CD4-positive, alpha-beta memory T cell (primary cell): ENCODE measurements at regions not wholly inside any gene's neighbourhood (a gene's known extent, or its start where the extent isn't known, plus 50 kb on each side); places are given as distances from the start of the nearest gene placed in this dataset.

Source experiments
- CTCF ChIA-PET: fragments of 350-600 bp; sonication (Branson Sonifier 250); formaldehyde crosslinking; loops from one replicate; lab custom pipeline; 2021; ENCODE audit warnings: inconsistent platforms; ENCODE audit not compliant: partially characterized antibody; lab: Charles Lee
- POLR2A ChIA-PET: fragments of 350-600 bp; sonication (Branson Sonifier 250); formaldehyde crosslinking; loops from one replicate; lab custom pipeline; 2021; ENCODE audit not compliant: partially characterized antibody; lab: Charles Lee
- DNase-seq, 5 donors: peaks; one replicate each; pipeline versions ENCODE4 v3.0.0 to v3.0.0-alpha.2; 2020 to 2022; ENCODE audit warnings: mixed read lengths in 1 of 5
- H3K27ac ChIP-seq: one replicate; pipeline ENCODE4 v1.7.0; 2013; ENCODE audit warnings: low read depth, low read length
- H3K27me3 ChIP-seq: 2 replicates; pipeline ENCODE4 v1.7.0; 2013; ENCODE audit warnings: mild to moderate bottlenecking, low read length, moderate library complexity; ENCODE audit not compliant: insufficient read depth
- H3K36me3 ChIP-seq: 2 replicates; pipeline ENCODE4 v1.7.0; 2013; ENCODE audit warnings: mild to moderate bottlenecking, low read length, moderate library complexity; ENCODE audit not compliant: insufficient read depth
- H3K4me1 ChIP-seq: 2 replicates; pipeline ENCODE4 v1.7.0; 2013; ENCODE audit warnings: mild to moderate bottlenecking, low read length, moderate library complexity; ENCODE audit not compliant: insufficient read depth
- H3K4me3 ChIP-seq, 2 donors: one replicate each; pipeline ENCODE4 v1.7.0; 2013; ENCODE audit warnings: low read length in 2 of 2, mild to moderate bottlenecking in 1 of 2
- H3K9me3 ChIP-seq, 2 donors: one replicate each; pipeline ENCODE4 v1.7.0; 2013; ENCODE audit warnings: low read length in 2 of 2, control low read depth in 1 of 2; ENCODE audit not compliant: control insufficient read depth in 1 of 2
- H3K27ac Mint-ChIP-seq, 7 donors: one replicate each; pipeline ENCODE4 v1.8.0; 2020 to 2021; ENCODE audit warnings: mixed read lengths in 7 of 7, mild to moderate bottlenecking in 6 of 7, inconsistent platforms in 3 of 7, moderate library complexity in 3 of 7
- H3K27me3 Mint-ChIP-seq, 2 donors: one replicate each; pipeline ENCODE4 v1.8.0; 2020 to 2021; ENCODE audit warnings: mixed read lengths in 2 of 2
- H3K36me3 Mint-ChIP-seq, 2 donors: one replicate each; pipeline ENCODE4 v1.8.0; 2020 to 2021; ENCODE audit warnings: mixed read lengths in 2 of 2, inconsistent platforms in 1 of 2, mild to moderate bottlenecking in 1 of 2
- H3K4me1 Mint-ChIP-seq, 4 donors: one replicate each; pipeline ENCODE4 v1.8.0; 2020 to 2021; ENCODE audit warnings: mixed read lengths in 4 of 4, mild to moderate bottlenecking in 1 of 4
- H3K4me3 Mint-ChIP-seq, 8 donors: one replicate each; pipeline ENCODE4 v1.8.0; 2020 to 2021; ENCODE audit warnings: mixed read lengths in 8 of 8, mild to moderate bottlenecking in 7 of 8, moderate library complexity in 6 of 8, inconsistent platforms in 3 of 8
- H3K9me3 Mint-ChIP-seq, 8 donors: one replicate each; pipeline ENCODE4 v1.8.0; 2020 to 2021; ENCODE audit warnings: mixed read lengths in 8 of 8, mild to moderate bottlenecking in 5 of 8, inconsistent platforms in 3 of 8, moderate library complexity in 1 of 8
- intact Hi-C: fragments of 100-400 bp; cut with micrococcal nuclease; formaldehyde crosslinking; loops from one replicate; pipeline ENCODE4 v1.15.1; 2023

DNA sequence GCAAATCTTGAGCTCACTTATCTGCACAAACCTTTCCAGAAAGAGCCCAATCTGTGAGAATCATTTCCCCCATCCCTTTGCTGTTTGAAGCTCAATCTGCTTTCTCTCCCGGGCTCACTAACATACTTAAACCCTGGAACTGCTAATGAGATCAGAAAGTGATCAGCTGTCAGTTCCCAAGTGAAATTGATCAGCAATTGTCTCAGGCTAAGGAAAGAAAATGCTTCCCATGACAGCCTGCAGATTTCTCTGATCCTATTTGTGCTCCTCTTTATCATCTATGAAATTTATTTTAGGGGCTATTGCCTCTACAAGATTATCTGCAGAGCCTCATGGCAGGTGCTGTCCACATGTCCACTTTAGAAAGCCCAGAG lies 239.0 kb upstream of the CXCR4 start:
- ChIA-PET CTCF (interaction anchor here (0.7 to 1.0 kb wide), 2 partner anchors 27 to 443 kb away, joined by 3 read pairs; no protein-coding TSS in a partner anchor), POLR2A (interaction anchor here (0.8 kb wide), 2 partner anchors 30 to 221 kb away, joined by 3 read pairs; no protein-coding TSS in a partner anchor)
- H3K4me3 ChIP-seq: no peak overlapping the region
- intact Hi-C loops: no loop called here
- DNase-seq: no peak
- Mint-ChIP-seq H3K27me3 (no peaks in the 10 kb centered on the region), H3K9me3 (no peaks in the 10 kb centered on the region), H3K27ac (peak overlapping the region in 2 of 7 donors; percentile 6 to 25), H3K36me3 (no peaks in the 10 kb centered on the region), H3K4me1 (peaks cover 0 to 4% (median 0%) of the 10 kb centered on the region in 4 donors), H3K4me3 (no peak overlapping the region)
- H3K9me3 ChIP-seq: no peaks in the 10 kb centered on the region
- no peaks in the 10 kb centered on the region for H3K4me1 ChIP-seq
- no peaks in the 10 kb centered on the region for H3K27me3 ChIP-seq
- no peaks in the 10 kb centered on the region for H3K36me3 ChIP-seq
- H3K27ac ChIP-seq: no peak overlapping the region

DNA sequence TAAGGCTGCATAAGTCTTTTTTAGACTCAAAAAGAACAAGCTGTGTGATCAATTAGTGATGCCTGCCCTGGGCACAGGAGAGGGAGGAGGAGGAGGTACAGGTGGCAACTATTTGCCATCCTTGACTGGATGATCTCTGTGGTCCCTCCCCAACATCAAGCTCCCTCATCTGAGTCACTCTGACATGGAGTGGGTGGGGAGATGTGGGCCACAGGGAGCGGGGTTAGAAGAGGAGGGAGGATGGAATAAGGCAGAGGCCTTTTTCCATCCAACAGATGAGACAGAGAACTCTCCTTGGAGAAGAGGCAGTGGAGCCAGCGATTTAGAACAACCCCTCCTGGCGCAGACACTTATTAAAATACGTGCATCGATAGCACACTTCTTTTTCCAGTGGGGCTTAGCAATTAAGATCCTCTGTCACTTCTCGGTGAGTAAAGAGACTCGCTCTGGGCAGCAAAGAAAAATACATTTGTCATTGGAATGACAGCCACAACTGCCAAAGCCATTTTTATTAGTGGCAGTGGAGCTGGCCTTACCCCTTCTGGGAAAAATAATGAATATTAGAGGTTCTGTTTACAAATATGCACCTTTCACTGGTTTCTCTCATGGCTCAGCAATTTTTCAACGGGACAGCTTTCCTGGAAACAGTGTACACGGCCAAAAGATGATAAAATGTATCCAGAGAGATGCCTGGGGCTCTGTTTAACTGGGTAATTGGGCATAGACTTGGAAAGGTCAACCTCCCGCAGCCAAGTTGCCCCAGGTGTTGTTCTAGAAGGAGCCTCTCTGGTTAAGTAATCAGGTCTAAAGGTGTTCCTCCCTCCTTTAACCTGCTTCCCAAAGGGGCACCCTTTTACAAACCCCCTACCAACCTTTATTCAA lies 238.4 kb upstream of the CXCR4 start:
- Histone ChIP-seq H3K4me3 (no peak overlapping the region), H3K4me1 (no peaks in the 10 kb centered on the region), H3K36me3 (no peaks in the 10 kb centered on the region), H3K27me3 (no peaks in the 10 kb centered on the region), H3K9me3 (no peaks in the 10 kb centered on the region), H3K27ac (no peak overlapping the region)
- no peaks in the 10 kb centered on the region for H3K9me3 Mint-ChIP-seq
- H3K4me1 Mint-ChIP-seq: peaks cover 0 to 4% (median 0%) of the 10 kb centered on the region in 4 donors
- no peaks in the 10 kb centered on the region for H3K27me3 Mint-ChIP-seq
- no peak overlapping the region for H3K4me3 Mint-ChIP-seq
- intact Hi-C loops: no loop called here
- peak overlapping the region in 5 of 7 donors; percentile 6 to 50 (median 18) for H3K27ac Mint-ChIP-seq
- DNase-seq: no peak
- no peaks in the 10 kb centered on the region for H3K36me3 Mint-ChIP-seq
- CTCF ChIA-PET: interaction anchor here (0.7 to 1.0 kb wide), 2 partner anchors 28 to 442 kb away, joined by 3 read pairs; no protein-coding TSS in a partner anchor
- POLR2A ChIA-PET: interaction anchor here (0.6 to 0.8 kb wide), 2 partner anchors 29 to 153 kb away, joined by 3 read pairs; no protein-coding TSS in a partner anchor

DNA sequence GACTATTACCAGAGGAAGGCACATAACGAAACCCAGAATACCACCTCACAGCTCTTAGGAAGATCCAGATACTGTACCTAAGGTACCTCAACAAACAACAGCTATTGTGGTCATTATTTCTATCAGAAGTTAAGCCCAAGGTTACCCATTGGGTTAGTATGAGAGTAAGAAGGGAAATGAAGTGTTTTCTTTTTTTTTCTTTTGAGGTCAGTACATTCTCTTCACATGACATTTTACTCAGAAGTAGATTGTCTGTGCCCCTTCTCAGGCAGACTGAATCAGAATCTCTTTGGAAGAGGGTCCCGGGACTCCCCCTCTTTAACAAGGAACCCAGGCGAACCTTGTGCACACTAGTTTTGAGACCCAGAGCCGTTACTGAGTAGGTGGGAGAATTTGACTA lies 233.7 kb upstream of the CXCR4 start:
- no peaks in the 10 kb centered on the region for H3K4me1 Mint-ChIP-seq
- DNase-seq: no peak
- ChIA-PET CTCF (no interaction called here), POLR2A (no interaction called here)
- no peak overlapping the region for H3K27ac ChIP-seq
- peaks cover 0 to 11% (median 8%) of the 10 kb centered on the region in 8 donors for H3K9me3 Mint-ChIP-seq
- H3K9me3 ChIP-seq: no peaks in the 10 kb centered on the region
- H3K27me3 Mint-ChIP-seq: no peaks in the 10 kb centered on the region
- intact Hi-C loops: no loop called here
- H3K36me3 Mint-ChIP-seq: no peaks in the 10 kb centered on the region
- no peak overlapping the region for H3K4me3 ChIP-seq
- no peaks in the 10 kb centered on the region for H3K36me3 ChIP-seq
- no peak overlapping the region for H3K4me3 Mint-ChIP-seq
- peak overlapping the region in 3 of 7 donors; percentile 38 to 57 (median 42) for H3K27ac Mint-ChIP-seq
- no peaks in the 10 kb centered on the region for H3K27me3 ChIP-seq
- H3K4me1 ChIP-seq: no peaks in the 10 kb centered on the region

DNA sequence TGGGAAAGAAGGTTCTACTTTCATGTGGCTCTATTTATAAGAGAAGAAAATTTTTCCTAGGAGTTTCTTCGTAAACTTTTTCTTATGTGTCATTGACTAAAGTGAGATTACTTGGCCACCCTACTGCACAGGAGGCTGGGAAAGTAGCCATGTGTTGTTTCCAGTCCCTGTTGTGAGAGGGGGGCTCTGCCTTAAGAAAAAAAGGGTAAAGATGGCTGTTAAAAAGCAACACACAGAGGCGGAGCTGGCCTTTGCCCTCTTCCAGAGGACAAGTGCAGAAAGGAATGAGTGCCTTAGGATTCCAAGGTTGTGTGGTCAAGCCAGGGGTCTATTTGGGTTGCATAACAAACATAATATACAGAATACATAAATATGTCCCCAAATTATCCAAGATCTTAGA lies 230.0 kb upstream of the CXCR4 start:
- no peaks in the 10 kb centered on the region for H3K27me3 ChIP-seq
- POLR2A ChIA-PET: no interaction called here

DNA sequence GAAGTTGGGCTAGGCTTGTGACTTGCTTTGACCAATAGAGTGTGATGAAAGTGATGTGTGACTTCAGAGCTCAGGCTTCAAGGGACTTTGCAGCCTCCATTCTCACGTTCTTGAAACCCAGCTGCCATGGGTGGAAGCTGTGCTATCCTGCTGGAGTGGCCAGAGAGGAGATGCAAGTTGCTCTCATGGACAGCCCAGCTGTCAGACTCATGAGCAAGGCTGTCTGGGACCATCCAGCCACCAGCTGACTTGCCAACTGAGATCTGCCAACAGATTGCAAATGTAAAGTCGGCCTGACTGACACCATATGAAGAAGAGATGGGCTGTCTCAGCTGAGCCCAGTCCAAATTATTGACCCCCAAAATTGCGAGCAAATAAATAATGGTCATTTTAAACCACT lies 226.4 kb upstream of the CXCR4 start:
- H3K4me3 Mint-ChIP-seq: no peak overlapping the region
- peaks cover 0 to 4% (median 0%) of the 10 kb centered on the region in 8 donors for H3K9me3 Mint-ChIP-seq
- no peak overlapping the region for H3K27ac Mint-ChIP-seq
- Histone ChIP-seq H3K4me3 (no peak overlapping the region), H3K9me3 (no peaks in the 10 kb centered on the region), H3K27ac (no peak overlapping the region), H3K27me3 (no peaks in the 10 kb centered on the region), H3K4me1 (no peaks in the 10 kb centered on the region), H3K36me3 (no peaks in the 10 kb centered on the region)
- no peaks in the 10 kb centered on the region for H3K4me1 Mint-ChIP-seq
- no peaks in the 10 kb centered on the region for H3K36me3 Mint-ChIP-seq
- CTCF ChIA-PET: no interaction called here
- no peaks in the 10 kb centered on the region for H3K27me3 Mint-ChIP-seq
- no peak for DNase-seq
- POLR2A ChIA-PET: interaction anchor here (1.4 kb wide), 1 partner anchor 227 kb away, joined by 4 read pairs; no protein-coding TSS in a partner anchor
- intact Hi-C loops: no loop called here

More for the DNA sequence above, 230.0 kb upstream of the CXCR4 start:
- H3K27ac ChIP-seq: no peak overlapping the region
- no peak overlapping the region for H3K4me3 ChIP-seq
- H3K4me3 Mint-ChIP-seq: no peak overlapping the region
- no peaks in the 10 kb centered on the region for H3K4me1 ChIP-seq
- intact Hi-C loops: no loop called here
- DNase-seq: no peak
- no peaks in the 10 kb centered on the region for H3K9me3 ChIP-seq
- peaks cover 0 to 11% (median 8%) of the 10 kb centered on the region in 8 donors for H3K9me3 Mint-ChIP-seq
- H3K27me3 Mint-ChIP-seq: no peaks in the 10 kb centered on the region
- CTCF ChIA-PET: no interaction called here
- peak overlapping the region in 3 of 7 donors; percentile 1 to 33 (median 2) for H3K27ac Mint-ChIP-seq
- no peaks in the 10 kb centered on the region for H3K36me3 ChIP-seq
- no peaks in the 10 kb centered on the region for H3K4me1 Mint-ChIP-seq
- no peaks in the 10 kb centered on the region for H3K36me3 Mint-ChIP-seq

DNA sequence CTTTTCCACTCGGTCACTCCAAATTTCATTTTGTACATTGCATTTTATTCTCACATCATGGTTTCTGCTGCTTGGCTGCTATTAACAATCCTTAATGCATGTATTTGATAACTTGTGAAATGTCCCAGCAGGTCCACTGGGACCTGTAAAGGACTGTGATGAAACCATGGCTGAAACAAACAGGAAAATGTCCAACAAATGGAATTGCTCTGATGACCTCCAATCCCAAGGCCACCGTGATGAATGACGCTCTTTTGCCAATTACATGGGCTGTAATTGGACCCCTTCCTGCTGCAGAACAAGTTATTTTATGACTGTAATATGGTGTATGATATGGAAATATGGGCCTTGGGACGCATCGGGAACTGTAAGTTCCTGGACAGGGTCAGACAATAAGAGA lies 224.2 kb upstream of the CXCR4 start:
- H3K4me1 Mint-ChIP-seq: no peaks in the 10 kb centered on the region
- DNase-seq: no peak
- no peaks in the 10 kb centered on the region for H3K36me3 ChIP-seq
- intact Hi-C loops: no loop called here
- H3K27me3 Mint-ChIP-seq: no peaks in the 10 kb centered on the region
- no peak overlapping the region for H3K27ac Mint-ChIP-seq
- no peak overlapping the region for H3K4me3 ChIP-seq
- no peaks in the 10 kb centered on the region for H3K36me3 Mint-ChIP-seq
- H3K27ac ChIP-seq: no peak overlapping the region
- peaks cover 0 to 2% (median 0%) of the 10 kb centered on the region in 8 donors for H3K9me3 Mint-ChIP-seq
- no peak overlapping the region for H3K4me3 Mint-ChIP-seq
- H3K27me3 ChIP-seq: no peaks in the 10 kb centered on the region
- no peaks in the 10 kb centered on the region for H3K9me3 ChIP-seq
- CTCF ChIA-PET: no interaction called here
- H3K4me1 ChIP-seq: no peaks in the 10 kb centered on the region
- POLR2A ChIA-PET: no interaction called here

DNA sequence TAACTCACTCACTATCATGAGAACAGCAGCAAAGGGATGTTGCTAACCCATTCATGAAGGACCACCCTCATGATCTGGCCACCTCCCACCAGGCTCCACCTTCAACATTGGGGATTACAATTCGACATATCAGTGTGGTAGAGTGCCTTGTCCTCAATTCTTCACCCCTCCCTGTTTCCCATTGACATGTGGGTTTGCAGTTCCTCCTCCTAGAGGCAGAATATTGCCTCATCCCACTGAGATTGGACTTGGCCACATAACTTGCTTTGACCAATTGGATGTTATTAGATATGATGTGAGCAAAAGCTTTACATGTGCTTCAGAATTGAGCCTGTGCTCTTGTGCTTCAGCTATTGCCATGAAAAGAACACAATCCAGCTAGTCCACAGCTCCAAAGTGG lies 217.0 kb upstream of the CXCR4 start:
- ChIA-PET CTCF (no interaction called here), POLR2A (no interaction called here)
- H3K27ac Mint-ChIP-seq: no peak overlapping the region
- no peaks in the 10 kb centered on the region for H3K27me3 Mint-ChIP-seq
- no peaks in the 10 kb centered on the region for H3K4me1 Mint-ChIP-seq
- no peaks in the 10 kb centered on the region for H3K27me3 ChIP-seq
- H3K9me3 ChIP-seq: no peaks in the 10 kb centered on the region
- peaks cover 0 to 2% (median 0%) of the 10 kb centered on the region in 8 donors for H3K9me3 Mint-ChIP-seq
- no peaks in the 10 kb centered on the region for H3K36me3 Mint-ChIP-seq
- DNase-seq: no peak
- no peak overlapping the region for H3K4me3 ChIP-seq
- H3K4me3 Mint-ChIP-seq: no peak overlapping the region
- intact Hi-C loops: no loop called here
- H3K4me1 ChIP-seq: no peaks in the 10 kb centered on the region
- H3K36me3 ChIP-seq: no peaks in the 10 kb centered on the region
- no peak overlapping the region for H3K27ac ChIP-seq
